ENCODE measurements at regions not wholly inside any gene's neighbourhood (a gene's known extent, or its start where the extent isn't known, plus 50 kb on each side); places are given as distances from the start of the nearest gene placed in this dataset.

DNA sequence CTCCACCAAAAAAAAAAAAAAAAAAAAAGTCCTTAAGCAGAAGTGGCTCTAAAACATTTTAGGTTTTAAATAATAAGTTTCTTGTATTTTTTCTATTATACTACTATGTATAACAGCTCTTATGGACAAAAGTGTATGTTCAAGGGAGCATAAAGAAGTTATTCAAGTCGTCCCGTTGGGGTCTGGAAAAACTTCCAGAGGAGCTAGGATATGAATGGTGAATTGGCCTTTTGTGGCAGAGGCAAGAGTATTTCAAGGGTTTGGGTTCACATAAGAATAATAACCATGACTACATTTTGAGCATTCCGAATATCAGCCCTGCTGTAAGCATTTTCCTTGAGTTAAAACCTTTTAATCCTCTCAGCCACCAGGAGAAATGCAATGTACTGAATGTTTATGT, 50.6 kb upstream of the ARHGAP42 start:
- in situ Hi-C loops (cut with HindIII; ENCODE audit: low sequenced_read_pairs) = no loop called here

All from endothelial cell of hepatic sinusoid (primary cell).